HFFc6 (cell line): ENCODE measurements at regions not wholly inside any gene's neighbourhood (a gene's known extent, or its start where the extent isn't known, plus 50 kb on each side); places are given as distances from the start of the nearest gene placed in this dataset.

ENCODE experiments used
- DNase-seq: peaks from one replicate; pipeline ENCODE4 v3.0.0-alpha.2; 2018
- H3K27ac Mint-ChIP-seq: 2 replicates; pipeline ENCODE4 v1.8.0; 2020; ENCODE audit warnings: mild to moderate bottlenecking, mixed read lengths
- H3K27me3 Mint-ChIP-seq: 2 replicates; pipeline ENCODE4 v1.8.0; 2021; ENCODE audit warnings: mild to moderate bottlenecking, moderate library complexity, mixed read lengths; ENCODE audit not compliant: insufficient read depth
- H3K36me3 Mint-ChIP-seq: 2 replicates; pipeline ENCODE4 v1.8.0; 2021; ENCODE audit warnings: low read depth, mixed read lengths
- H3K4me1 Mint-ChIP-seq: 2 replicates; pipeline ENCODE4 v1.8.0; 2020; ENCODE audit warnings: low read depth, mixed read lengths
- H3K4me3 Mint-ChIP-seq: 2 replicates; pipeline ENCODE4 v1.8.0; 2020; ENCODE audit warnings: mild to moderate bottlenecking, moderate library complexity, mixed read lengths
- H3K9me3 Mint-ChIP-seq: 2 replicates; pipeline ENCODE4 v1.8.0; 2020; ENCODE audit warnings: mild to moderate bottlenecking, mixed read lengths
- CTCF ChIP-seq: fragments of 200-600 bp; sonication (generic); IDR thresholded peaks from 2 replicates; pipeline ENCODE4 v1.5.0; 2021; ENCODE audit warnings: antibody characterized with exemption, mild to moderate bottlenecking

- Mint-ChIP-seq H3K27ac (no peak overlapping the region), H3K4me1 (no peaks in the 10 kb centered on the region), H3K36me3 (no peaks in the 10 kb centered on the region), H3K4me3 (no peak overlapping the region), H3K9me3 (peaks cover 4% of the 10 kb centered on the region; the same call in 1 of the 2 replicates), H3K27me3 (no peaks in the 10 kb centered on the region)
- no peak for DNase-seq
- TF ChIP-seq CTCF = no peak
These were observed 82.5 kb downstream of the THNSL2 start for GRCh38 chr2:88252646-88253045.

GRCh38 chr2:88252111-88252510, 82.0 kb downstream of the THNSL2 start:
- TF ChIP-seq CTCF = no peak
- Mint-ChIP-seq H3K27ac (no peak overlapping the region), H3K9me3 (peaks cover 4% of the 10 kb centered on the region; the same call in 1 of the 2 replicates), H3K36me3 (no peaks in the 10 kb centered on the region), H3K4me3 (no peak overlapping the region), H3K27me3 (no peaks in the 10 kb centered on the region), H3K4me1 (no peaks in the 10 kb centered on the region)
- DNase-seq = no peak

- no peaks in the 10 kb centered on the region for H3K9me3 Mint-ChIP-seq
- no peak overlapping the region for H3K4me3 Mint-ChIP-seq
- TF ChIP-seq CTCF = no peak
- no peaks in the 10 kb centered on the region for H3K4me1 Mint-ChIP-seq
- no peaks in the 10 kb centered on the region for H3K27me3 Mint-ChIP-seq
- no peak for DNase-seq
- H3K27ac Mint-ChIP-seq = no peak overlapping the region
- no peaks in the 10 kb centered on the region for H3K36me3 Mint-ChIP-seq
These were observed 80.3 kb downstream of the THNSL2 start for GRCh38 chr2:88250404-88250803.

GRCh38 chr2:88248280-88248828, 78.2 kb downstream of the THNSL2 start:
- TF ChIP-seq CTCF = no peak
- DNase-seq = no peak
- no peaks in the 10 kb centered on the region for H3K4me1 Mint-ChIP-seq
- H3K9me3 Mint-ChIP-seq = no peaks in the 10 kb centered on the region; the same call in 1 of the 2 replicates
- no peaks in the 10 kb centered on the region for H3K36me3 Mint-ChIP-seq
- H3K4me3 Mint-ChIP-seq = no peak overlapping the region
- H3K27me3 Mint-ChIP-seq = no peaks in the 10 kb centered on the region
- no peak overlapping the region; the same call in 1 of the 2 replicates for H3K27ac Mint-ChIP-seq

GRCh38 chr2:88247531-88247930, 77.4 kb downstream of the THNSL2 start:
- H3K27ac Mint-ChIP-seq = no peak overlapping the region
- no peaks in the 10 kb centered on the region; the same call in 1 of the 2 replicates for H3K27me3 Mint-ChIP-seq
- no peaks in the 10 kb centered on the region for H3K36me3 Mint-ChIP-seq
- no peaks in the 10 kb centered on the region for H3K4me1 Mint-ChIP-seq
- H3K4me3 Mint-ChIP-seq = no peak overlapping the region
- no peak for TF ChIP-seq CTCF
- no peaks in the 10 kb centered on the region; the same call in 1 of the 2 replicates for H3K9me3 Mint-ChIP-seq
- DNase-seq = no peak

GRCh38 chr2:88245109-88245508, 75.0 kb downstream of the THNSL2 start:
- no peaks in the 10 kb centered on the region; the same call in 1 of the 2 replicates for H3K9me3 Mint-ChIP-seq
- no peak for TF ChIP-seq CTCF
- H3K27me3 Mint-ChIP-seq = peaks cover 2% of the 10 kb centered on the region
- no peak overlapping the region for H3K27ac Mint-ChIP-seq
- H3K4me1 Mint-ChIP-seq = no peaks in the 10 kb centered on the region
- no peaks in the 10 kb centered on the region for H3K36me3 Mint-ChIP-seq
- no peak for DNase-seq
- no peak overlapping the region for H3K4me3 Mint-ChIP-seq
